ENCODE measurements at regions not wholly inside any gene's neighbourhood (a gene's known extent, or its start where the extent isn't known, plus 50 kb on each side); places are given as distances from the start of the nearest gene placed in this dataset.

DNA sequence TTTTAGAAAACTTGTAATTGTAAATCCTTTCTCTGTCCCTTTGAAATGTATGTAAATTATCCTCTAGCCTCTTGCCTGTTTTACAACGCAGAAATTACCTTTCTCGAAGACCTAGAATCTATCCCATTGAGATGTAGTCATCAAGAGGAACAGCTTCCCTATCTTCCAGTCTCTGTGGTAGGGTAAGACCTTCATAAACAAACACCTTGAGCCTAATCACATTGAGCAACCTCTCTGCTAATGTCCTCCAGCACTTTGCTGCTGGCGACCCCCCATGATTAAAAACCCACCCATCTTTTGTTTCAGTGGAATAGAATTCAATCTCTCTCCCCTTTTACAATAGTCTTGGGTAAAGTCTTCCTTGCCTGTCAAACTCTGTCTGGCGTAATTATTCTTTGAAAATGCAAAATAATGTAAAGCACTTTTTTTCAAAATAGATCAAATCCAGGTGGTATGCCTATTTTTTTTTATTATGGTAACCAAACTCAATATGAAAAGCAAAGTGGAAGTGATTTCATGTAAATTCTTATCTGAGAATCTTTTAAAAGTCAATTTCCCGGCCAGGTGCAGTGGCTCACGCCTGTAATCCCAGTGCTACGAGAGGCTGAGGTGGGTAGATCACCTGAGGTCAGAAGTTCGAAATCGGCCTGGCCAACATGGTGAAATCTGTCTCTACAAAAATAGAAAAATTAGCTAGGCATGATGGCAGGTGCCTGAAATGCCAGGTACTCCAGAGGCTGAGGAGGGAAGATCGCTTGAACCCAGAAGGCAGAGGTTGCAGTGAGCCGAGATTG is 237.9 kb downstream of the GRXCR1 start:
- TF ChIP-seq, protein P1, sequence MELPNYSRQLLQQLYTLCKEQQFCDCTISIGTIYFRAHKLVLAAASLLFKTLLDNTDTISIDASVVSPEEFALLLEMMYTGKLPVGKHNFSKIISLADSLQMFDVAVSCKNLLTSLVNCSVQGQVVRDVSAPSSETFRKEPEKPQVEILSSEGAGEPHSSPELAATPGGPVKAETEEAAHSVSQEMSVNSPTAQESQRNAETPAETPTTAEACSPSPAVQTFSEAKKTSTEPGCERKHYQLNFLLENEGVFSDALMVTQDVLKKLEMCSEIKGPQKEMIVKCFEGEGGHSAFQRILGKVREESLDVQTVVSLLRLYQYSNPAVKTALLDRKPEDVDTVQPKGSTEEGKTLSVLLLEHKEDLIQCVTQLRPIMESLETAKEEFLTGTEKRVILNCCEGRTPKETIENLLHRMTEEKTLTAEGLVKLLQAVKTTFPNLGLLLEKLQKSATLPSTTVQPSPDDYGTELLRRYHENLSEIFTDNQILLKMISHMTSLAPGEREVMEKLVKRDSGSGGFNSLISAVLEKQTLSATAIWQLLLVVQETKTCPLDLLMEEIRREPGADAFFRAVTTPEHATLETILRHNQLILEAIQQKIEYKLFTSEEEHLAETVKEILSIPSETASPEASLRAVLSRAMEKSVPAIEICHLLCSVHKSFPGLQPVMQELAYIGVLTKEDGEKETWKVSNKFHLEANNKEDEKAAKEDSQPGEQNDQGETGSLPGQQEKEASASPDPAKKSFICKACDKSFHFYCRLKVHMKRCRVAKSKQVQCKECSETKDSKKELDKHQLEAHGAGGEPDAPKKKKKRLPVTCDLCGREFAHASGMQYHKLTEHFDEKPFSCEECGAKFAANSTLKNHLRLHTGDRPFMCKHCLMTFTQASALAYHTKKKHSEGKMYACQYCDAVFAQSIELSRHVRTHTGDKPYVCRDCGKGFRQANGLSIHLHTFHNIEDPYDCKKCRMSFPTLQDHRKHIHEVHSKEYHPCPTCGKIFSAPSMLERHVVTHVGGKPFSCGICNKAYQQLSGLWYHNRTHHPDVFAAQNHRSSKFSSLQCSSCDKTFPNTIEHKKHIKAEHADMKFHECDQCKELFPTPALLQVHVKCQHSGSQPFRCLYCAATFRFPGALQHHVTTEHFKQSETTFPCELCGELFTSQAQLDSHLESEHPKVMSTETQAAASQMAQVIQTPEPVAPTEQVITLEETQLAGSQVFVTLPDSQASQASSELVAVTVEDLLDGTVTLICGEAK (IDR thresholded peaks at IDR 0.05) = no peak
- TF ChIP-seq, protein P1 (CRISPR knock-in tag; IDR thresholded peaks at IDR 0.05) = no peak
- TF ChIP-seq ZNF76 (CRISPR knock-in tag; IDR thresholded peaks at IDR 0.05; ENCODE audit: borderline replicate concordance) (no peak), NBN (IDR thresholded peaks at IDR 0.05; ENCODE audit: low read depth) (no peak), CTCF (IDR thresholded peaks at IDR 0.05 in 2 of 3, conservative IDR thresholded peaks at IDR 0.05 in 1 of 3; ENCODE audit: insufficient read depth in 2 of 3, low read depth in 1 of 3, low read length in 3 of 3) (no peak), NR2C2 (CRISPR knock-in tag; IDR thresholded peaks at IDR 0.05) (no peak), NR2C2 (tag; IDR thresholded peaks at IDR 0.05) (no peak), NFYB (IDR thresholded peaks at IDR 0.05; ENCODE audit: extremely low read depth, insufficient read length) (no peak), POLR2AphosphoS2 (IDR thresholded peaks at IDR 0.05; ENCODE audit: low read length) (no peak), HIVEP1 (CRISPR knock-in tag; IDR thresholded peaks at IDR 0.05) (no peak), BRD9 (IDR thresholded peaks at IDR 0.05; ENCODE audit: low read depth, partially characterized antibody) (no peak), ZNF444 (CRISPR knock-in tag; IDR thresholded peaks at IDR 0.05) (no peak)
